ENCODE measurements at regions not wholly inside any gene's neighbourhood (a gene's known extent, or its start where the extent isn't known, plus 50 kb on each side); places are given as distances from the start of the nearest gene placed in this dataset.

DNA sequence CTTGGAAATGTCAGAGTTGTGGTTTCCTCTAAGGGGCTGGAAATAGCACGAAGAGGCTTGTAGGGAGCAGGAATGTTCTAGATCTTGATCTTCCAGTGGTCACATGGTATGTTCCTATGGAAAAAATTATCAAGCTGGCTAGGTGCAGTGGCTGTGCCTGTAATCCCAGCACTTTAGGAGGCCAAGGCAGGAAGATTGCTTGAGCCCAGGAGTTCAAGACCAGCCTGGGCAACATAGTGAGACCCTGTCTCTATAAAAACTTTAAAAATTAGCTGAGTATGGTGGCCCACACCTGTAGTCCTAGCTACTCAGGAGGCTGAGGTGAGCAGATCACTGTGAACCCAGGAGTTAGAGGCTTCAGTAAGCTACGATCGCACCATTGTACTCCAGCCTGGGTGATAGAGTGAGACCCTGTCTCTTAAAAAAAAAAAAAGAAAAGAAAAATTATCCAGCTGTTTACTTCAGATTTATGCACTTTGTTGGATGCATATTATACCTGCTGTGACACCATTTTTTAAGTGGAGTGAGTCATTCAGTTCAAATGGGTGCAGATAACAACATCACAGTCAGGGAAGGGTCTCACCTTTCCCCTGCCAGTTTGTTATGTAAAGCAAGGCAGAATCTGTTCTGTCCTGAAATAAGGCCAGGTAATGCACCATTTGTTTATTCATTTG, 65.7 kb upstream of the LYRM9 start:
- Histone ChIP-seq H3K4me2 (ENCODE audit: insufficient read depth in 1 of 2, low read depth in 2 of 2, low read length in 2 of 2) (peak overlapping the region; percentile 36 to 59; a peak in 3 of 4 replicates), H2AK5ac (ENCODE audit: low read depth, low read length) (no peak overlapping the region), H3K4ac (replicated peaks; ENCODE audit: insufficient read length, low read depth, low read length) (no peak overlapping the region), H3K9me3 (ENCODE audit: insufficient read depth in 2 of 2, low read depth in 1 of 2, low read length in 1 of 2) (no peaks in the 10 kb centered on the region), H2BK20ac (ENCODE audit: low read length) (peak overlapping the region; percentile 67; the same call in 1 of the 2 replicates), H3K79me1 (ENCODE audit: low read depth, low read length) (no peaks in the 10 kb centered on the region), H3K27me3 (replicated peaks in 1 of 4; ENCODE audit: control insufficient read depth in 3 of 4, extremely low read depth in 1 of 4, insufficient read depth in 3 of 4, low read length in 3 of 4) (no peaks in the 10 kb centered on the region), H3K36me3 (ENCODE audit: control insufficient read depth in 2 of 4, insufficient read depth in 4 of 4, low read length in 3 of 4) (no peaks in the 10 kb centered on the region), H3K56ac (replicated peaks; ENCODE audit: insufficient read length, low read depth, low read length) (no peak overlapping the region), H4K8ac (ENCODE audit: extremely low read depth, insufficient read depth, low read length) (no peak overlapping the region), H3K79me2 (ENCODE audit: control insufficient read depth in 1 of 2, insufficient read depth in 2 of 2, low read length in 2 of 2) (no peaks in the 10 kb centered on the region), H3K14ac (ENCODE audit: insufficient read length) (no peak overlapping the region), H4K91ac (replicated peaks; ENCODE audit: insufficient read length, low read length) (no peak overlapping the region), H3K18ac (ENCODE audit: extremely low read depth, low read length) (no peak overlapping the region), H2BK120ac (replicated peaks; ENCODE audit: low read depth, low read length) (no peak overlapping the region), H2BK12ac (ENCODE audit: low read depth, low read length) (peak overlapping the region; percentile 75), H4K5ac (ENCODE audit: insufficient read length, low read depth, low read length) (no peak overlapping the region), H3K23me2 (ENCODE audit: low read depth, low read length) (no peaks in the 10 kb centered on the region), H4K20me1 (replicated peaks in 1 of 2; ENCODE audit: control insufficient read depth in 1 of 2, insufficient read depth in 2 of 2, low read length in 2 of 2) (no peaks in the 10 kb centered on the region), H3K23ac (ENCODE audit: insufficient read length) (no peak overlapping the region), H3K27ac (ENCODE audit: low read depth, low read length) (no peak overlapping the region), H3K4me1 (replicated peaks in 1 of 4; ENCODE audit: control insufficient read depth in 3 of 4, insufficient read depth in 4 of 4, low read length in 3 of 4) (peaks cover 2 to 17% (median 12%) of the 10 kb centered on the region in 4 experiments), H2BK5ac (ENCODE audit: low read depth, low read length) (peak overlapping the region; percentile 88; the same call in 1 of the 2 replicates), H2AFZ (ENCODE audit: low read length) (no peak overlapping the region), H3K9ac (replicated peaks in 1 of 4; ENCODE audit: extremely low read depth in 1 of 4, low read depth in 3 of 4, low read length in 3 of 4) (no peak overlapping the region), H3K4me3 (ENCODE audit: extremely low read depth in 1 of 4, insufficient read depth in 2 of 4, low read depth in 3 of 4, low read length in 4 of 4) (no peak overlapping the region), H2BK15ac (ENCODE audit: low read length) (no peak overlapping the region)
- DNase-seq (ENCODE audit: low read depth in 1 of 2, low spot score in 2 of 2) = no peak
- TF ChIP-seq TBP (IDR thresholded peaks at IDR 0.05; ENCODE audit: low read depth, low read length) = no peak
- peak; percentile 58; the same call in 1 of the 2 replicates for TF ChIP-seq JUND (IDR thresholded peaks at IDR 0.05; ENCODE audit: low read length)
- CTCF ChIA-PET (ENCODE audit: partially characterized antibody) = interaction anchor here (0.6 to 2.0 kb wide), 5 partner anchors 9 to 296 kb away, joined by 3 to 5 read pairs (median 4); no protein-coding TSS in a partner anchor
- WGBS, 2 experiments (ENCODE audit: extremely low coverage in 1 of 2, insufficient coverage in 1 of 2, insufficient read length in 1 of 2, insufficient replicate concordance in 2 of 2, low coverage in 1 of 2, low lambda C conversion rate in 2 of 2, missing lambda C conversion rate in 1 of 2) = 56% methylated on average over 3 of the region's 3 CpGs; no CpG with 5 or more reads in 1 of the 2 experiments
- POLR2A ChIA-PET (ENCODE audit: partially characterized antibody) = no interaction called here
- FAIRE-seq = no peak
